ENCODE measurements at regions not wholly inside any gene's neighbourhood (a gene's known extent, or its start where the extent isn't known, plus 50 kb on each side); places are given as distances from the start of the nearest gene placed in this dataset.

- FAIRE-seq, result no peak
- H3K27ac ChIP-seq (ENCODE audit: extremely low read length, insufficient read depth, low read length), result no peak overlapping the region
- intact Hi-C loops (cut with micrococcal nuclease; ENCODE audit: unreplicated experiment) (no loop called here), in situ Hi-C loops (cut with HindIII; ENCODE audit: extremely low pct_ligation_motif_present, low pct_unique_long_range_greater_than_20kb) (loop anchor here (25.0 kb wide), 1 partner anchor 518 kb away; no protein-coding TSS in a partner anchor)
- CTCF ChIA-PET (ENCODE audit: low intra/inter-chr PET ratio, low total read pairs), result no interaction called here
- no peak for ATAC-seq
- H3K4me2 ChIP-seq (ENCODE audit: low read depth, low read length), result no peak overlapping the region
- peaks cover 55% of the 10 kb centered on the region for H3K9me3 ChIP-seq (ENCODE audit: low read length)
- POLR2A ChIA-PET, result no interaction called here
- no peak overlapping the region for H2AFZ ChIP-seq (ENCODE audit: low read length)
- H4K20me1 ChIP-seq (ENCODE audit: insufficient read depth, low read length), result no peaks in the 10 kb centered on the region
- no peak overlapping the region for H3K9ac ChIP-seq (ENCODE audit: insufficient read depth, low read depth, low read length)
- no peaks in the 10 kb centered on the region for H3K79me2 ChIP-seq (ENCODE audit: insufficient read depth, low read length)
- WGBS (ENCODE audit: low lambda C conversion rate), result 11% methylated on average over 4 of the region's 4 CpGs
- no peak for DNase-seq (ENCODE audit: low spot score)
- no peak overlapping the region for H3K4me3 ChIP-seq (replicated peaks in 1 of 3; ENCODE audit: insufficient read depth in 1 of 3, low read depth in 2 of 3, low read length in 3 of 3)
- H3K27me3 ChIP-seq (ENCODE audit: control insufficient read depth in 1 of 2, insufficient read depth in 2 of 2, low read length in 2 of 2), result no peaks in the 10 kb centered on the region
- H3K36me3 ChIP-seq (replicated peaks in 1 of 2; ENCODE audit: control insufficient read depth in 1 of 2, insufficient read depth in 2 of 2, low read length in 2 of 2), result no peaks in the 10 kb centered on the region
- no peaks in the 10 kb centered on the region for H3K4me1 ChIP-seq (ENCODE audit: insufficient read depth, low read length)
- no TSS peak for BruUV-seq (replicated peaks)
- TF ChIP-seq KAT8 (CRISPR knock-in tag; IDR thresholded peaks at IDR 0.05) (no peak), MTF2 (CRISPR knock-in tag; IDR thresholded peaks at IDR 0.05; ENCODE audit: borderline replicate concordance) (no peak), ZBTB38 (CRISPR knock-in tag; IDR thresholded peaks at IDR 0.05) (no peak), GMEB2 (CRISPR knock-in tag; IDR thresholded peaks at IDR 0.05; ENCODE audit: low read depth) (no peak), RARA (CRISPR knock-in tag; IDR thresholded peaks at IDR 0.05) (no peak), ZNF333 (CRISPR knock-in tag; IDR thresholded peaks at IDR 0.05; ENCODE audit: borderline replicate concordance) (no peak), MLLT10 (CRISPR knock-in tag; IDR thresholded peaks at IDR 0.05) (no peak), HNF1A (IDR thresholded peaks at IDR 0.05; ENCODE audit: low read depth) (no peak), HNF1A (CRISPR knock-in tag; IDR thresholded peaks at IDR 0.05; ENCODE audit: borderline replicate concordance) (no peak), REXO4 (CRISPR knock-in tag; IDR thresholded peaks at IDR 0.05; ENCODE audit: borderline replicate concordance) (no peak), ZNF530 (CRISPR knock-in tag; IDR thresholded peaks at IDR 0.05; ENCODE audit: low read depth) (no peak)
- TF ChIP-seq, protein P1, sequence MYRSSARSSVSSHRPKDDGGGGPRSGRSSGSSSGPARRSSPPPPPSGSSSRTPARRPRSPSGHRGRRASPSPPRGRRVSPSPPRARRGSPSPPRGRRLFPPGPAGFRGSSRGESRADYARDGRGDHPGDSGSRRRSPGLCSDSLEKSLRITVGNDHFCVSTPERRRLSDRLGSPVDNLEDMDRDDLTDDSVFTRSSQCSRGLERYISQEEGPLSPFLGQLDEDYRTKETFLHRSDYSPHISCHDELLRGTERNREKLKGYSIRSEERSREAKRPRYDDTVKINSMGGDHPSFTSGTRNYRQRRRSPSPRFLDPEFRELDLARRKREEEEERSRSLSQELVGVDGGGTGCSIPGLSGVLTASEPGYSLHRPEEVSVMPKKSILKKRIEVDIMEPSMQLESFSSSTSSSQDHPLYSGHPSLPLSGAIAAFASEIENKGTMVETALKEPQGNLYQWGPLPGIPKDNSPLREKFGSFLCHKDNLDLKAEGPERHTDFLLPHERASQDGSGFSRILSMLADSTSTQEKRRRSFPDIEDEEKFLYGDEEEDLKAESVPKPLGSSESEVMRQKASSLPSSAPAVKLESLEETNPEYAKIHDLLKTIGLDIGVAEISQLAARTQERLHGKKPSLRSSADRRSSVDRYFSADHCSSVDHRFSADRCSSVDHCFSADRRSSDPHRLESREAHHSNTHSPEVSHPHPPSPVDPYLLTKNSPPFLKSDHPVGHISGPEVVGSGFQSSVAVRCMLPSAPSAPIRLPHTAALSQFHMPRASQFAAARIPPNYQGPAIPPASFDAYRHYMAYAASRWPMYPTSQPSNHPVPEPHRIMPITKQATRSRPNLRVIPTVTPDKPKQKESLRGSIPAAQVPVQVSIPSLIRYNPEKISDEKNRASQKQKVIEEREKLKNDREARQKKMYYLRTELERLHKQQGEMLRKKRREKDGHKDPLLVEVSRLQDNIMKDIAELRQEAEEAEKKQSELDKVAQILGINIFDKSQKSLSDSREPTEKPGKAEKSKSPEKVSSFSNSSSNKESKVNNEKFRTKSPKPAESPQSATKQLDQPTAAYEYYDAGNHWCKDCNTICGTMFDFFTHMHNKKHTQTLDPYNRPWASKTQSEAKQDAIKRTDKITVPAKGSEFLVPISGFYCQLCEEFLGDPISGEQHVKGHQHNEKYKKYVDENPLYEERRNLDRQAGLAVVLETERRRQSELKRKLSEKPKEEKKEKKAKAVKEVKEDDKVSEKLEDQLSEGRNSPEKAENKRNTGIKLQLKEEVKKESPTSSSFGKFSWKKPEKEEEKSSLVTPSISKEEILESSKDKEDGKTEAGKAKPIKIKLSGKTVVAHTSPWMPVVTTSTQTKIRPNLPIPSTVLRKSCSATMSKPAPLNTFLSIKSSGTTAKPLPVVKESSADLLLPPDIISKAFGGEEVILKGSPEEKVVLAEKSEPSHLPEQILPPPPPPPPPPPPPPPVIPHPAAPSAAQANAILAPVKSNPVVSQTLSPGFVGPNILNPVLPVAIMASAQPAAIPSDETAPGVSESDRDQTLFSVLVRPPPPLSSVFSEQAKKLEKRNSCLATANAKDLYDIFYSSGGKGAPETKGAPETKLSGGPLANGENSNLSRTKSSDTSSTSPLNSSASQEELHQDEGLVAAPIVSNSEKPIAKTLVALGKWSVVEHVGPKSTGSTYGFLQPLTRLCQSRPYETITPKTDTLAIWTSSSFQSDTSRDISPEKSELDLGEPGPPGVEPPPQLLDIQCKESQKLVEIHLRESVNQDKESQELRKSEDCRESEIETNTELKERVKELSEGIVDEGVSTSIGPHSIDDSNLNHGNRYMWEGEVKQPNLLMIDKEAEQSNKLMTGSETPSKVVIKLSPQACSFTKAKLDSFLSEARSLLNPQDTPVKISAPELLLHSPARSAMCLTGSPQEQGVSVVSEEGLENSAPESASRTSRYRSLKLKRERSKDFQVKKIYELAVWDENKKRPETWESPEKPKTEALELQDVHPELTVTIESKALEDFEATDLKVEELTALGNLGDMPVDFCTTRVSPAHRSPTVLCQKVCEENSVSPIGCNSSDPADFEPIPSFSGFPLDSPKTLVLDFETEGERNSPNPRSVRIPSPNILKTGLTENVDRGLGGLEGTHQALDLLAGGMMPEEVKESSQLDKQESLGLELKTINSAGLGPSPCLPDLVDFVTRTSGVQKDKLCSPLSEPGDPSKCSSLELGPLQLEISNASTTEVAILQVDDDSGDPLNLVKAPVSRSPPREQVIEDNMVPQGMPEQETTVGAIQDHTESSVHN (CRISPR knock-in tag; IDR thresholded peaks at IDR 0.05), result no peak
These were observed 348.6 kb upstream of the ADGRL4 start for GRCh38 chr1:79355090-79355489.

Measured in HepG2 (cell line).